Upper lobe of right lung (tissue), 1 donor: ENCODE measurements at regions not wholly inside any gene's neighbourhood (a gene's known extent, or its start where the extent isn't known, plus 50 kb on each side); places are given as distances from the start of the nearest gene placed in this dataset.

ENCODE experiments used
- ATAC-seq: fragments of 200-7000 bp; cut with Tn5 transposase; one replicate; pipeline ENCODE4 v1.9.1; 2020; ENCODE audit warnings: mild to moderate bottlenecking, moderate library complexity
- DNase-seq: peaks from one replicate; pipeline ENCODE4 v3.0.0-alpha.2; 2020
- H3K27ac ChIP-seq: fragments of 200-600 bp; one replicate; pipeline ENCODE4 v1.8.0; 2022
- H3K27me3 ChIP-seq: fragments of 200-600 bp; one replicate; pipeline ENCODE4 v1.8.0; 2022; ENCODE audit warnings: mild to moderate bottlenecking
- H3K36me3 ChIP-seq: fragments of 200-600 bp; one replicate; pipeline ENCODE4 v1.8.0; 2022
- H3K4me1 ChIP-seq: fragments of 200-600 bp; one replicate; pipeline ENCODE4 v1.8.0; 2022
- H3K4me3 ChIP-seq: fragments of 200-600 bp; one replicate; pipeline ENCODE4 v1.8.0; 2022; ENCODE audit warnings: mild to moderate bottlenecking
- H3K9me3 ChIP-seq: fragments of 200-600 bp; one replicate; pipeline ENCODE4 v1.8.0; 2022
- CTCF ChIP-seq: fragments of 200-600 bp; IDR thresholded peaks from one replicate; pipeline ENCODE4 v1.8.0; 2022; ENCODE audit warnings: antibody characterized with exemption
- intact Hi-C: fragments of 100-400 bp; cut with DNase I; formaldehyde crosslinking; loops from one replicate; pipeline ENCODE4 v1.11.0; 2022
- donor health status: DM: no; HTN: yes; CAD: no; lungs with severe emphysema.

DNA sequence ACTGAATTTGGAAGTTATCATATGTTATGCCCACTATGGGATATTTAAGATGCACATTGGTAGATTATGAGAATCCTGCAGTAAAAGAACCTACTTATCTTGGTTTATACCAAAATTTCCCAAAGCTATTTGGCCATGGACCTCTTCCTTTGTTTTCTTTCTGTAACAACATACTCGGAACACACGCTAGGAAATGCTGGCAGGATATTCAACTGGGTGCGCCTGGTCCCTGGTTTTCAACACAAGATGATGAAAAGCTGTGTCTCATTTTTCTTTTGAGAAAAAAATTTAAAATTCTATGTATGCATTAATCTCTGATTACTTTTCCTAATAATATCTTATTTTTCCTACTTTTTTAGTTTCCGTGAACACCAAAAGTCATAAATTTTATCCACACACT lies 128.5 kb upstream of the NRP1 start:
- intact Hi-C loops = no loop called here

GRCh38 chr10:33461295-33461640 lies 126.8 kb upstream of the NRP1 start:
- ATAC-seq = no peak
- intact Hi-C loops = no loop called here
- DNase-seq = no peak

More for the DNA sequence above, 128.5 kb upstream of the NRP1 start:
- Histone ChIP-seq H3K27ac (no peak overlapping the region), H3K9me3 (no peaks in the 10 kb centered on the region), H3K36me3 (no peaks in the 10 kb centered on the region), H3K27me3 (no peaks in the 10 kb centered on the region), H3K4me3 (no peak overlapping the region), H3K4me1 (peaks cover 8% of the 10 kb centered on the region)
- ATAC-seq (no peak), DNase-seq (no peak)
- TF ChIP-seq CTCF = no peak

DNA sequence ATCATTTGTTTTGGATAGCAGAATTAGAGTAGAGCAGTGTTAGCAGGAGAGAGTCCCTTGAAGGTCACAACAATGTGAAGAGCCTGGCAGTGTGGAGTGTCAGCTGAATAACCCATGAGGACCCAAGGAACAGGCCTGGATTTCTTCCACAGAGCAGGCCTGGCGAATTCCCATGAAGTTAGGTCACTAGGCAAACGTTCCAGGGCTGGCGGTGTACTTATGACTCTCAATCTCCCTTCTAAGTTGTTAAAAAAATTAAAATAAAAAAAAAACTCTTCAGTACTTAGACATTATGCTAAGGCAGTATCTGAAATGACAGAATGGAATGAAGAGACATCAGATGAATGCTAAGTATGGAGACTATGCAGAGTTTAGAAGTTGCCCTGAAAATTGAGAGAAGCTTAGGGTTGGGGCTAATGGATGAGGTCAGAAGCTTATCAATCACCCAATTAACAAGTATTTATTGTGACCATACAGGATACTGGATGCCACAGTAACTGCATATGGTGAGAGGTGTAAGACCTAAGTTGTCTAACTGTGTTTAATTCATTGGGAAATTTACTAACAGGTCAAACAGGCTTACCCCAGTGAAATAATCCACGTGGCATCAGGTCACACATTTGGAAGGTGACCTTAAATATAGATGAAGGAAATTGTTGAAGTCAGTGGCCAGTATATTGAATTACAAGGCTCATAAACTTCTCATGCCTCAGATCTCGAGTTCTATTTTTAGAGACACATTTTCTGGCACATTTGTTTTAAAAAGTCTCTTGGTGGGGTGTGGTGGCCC lies 126.2 kb upstream of the NRP1 start:
- no peak overlapping the region for H3K27ac ChIP-seq
- no peaks in the 10 kb centered on the region for H3K36me3 ChIP-seq
- H3K9me3 ChIP-seq = no peaks in the 10 kb centered on the region
- H3K4me3 ChIP-seq = no peak overlapping the region
- ATAC-seq = peak; percentile 89
- no peak for TF ChIP-seq CTCF
- H3K4me1 ChIP-seq = peaks cover 8% of the 10 kb centered on the region
- no peak for DNase-seq
- H3K27me3 ChIP-seq = no peaks in the 10 kb centered on the region
- intact Hi-C loops = no loop called here

More at GRCh38 chr10:33461295-33461640, 126.8 kb upstream of the NRP1 start:
- no peak overlapping the region for H3K27ac ChIP-seq
- no peaks in the 10 kb centered on the region for H3K27me3 ChIP-seq
- no peak overlapping the region for H3K4me3 ChIP-seq
- no peaks in the 10 kb centered on the region for H3K9me3 ChIP-seq
- no peaks in the 10 kb centered on the region for H3K36me3 ChIP-seq
- TF ChIP-seq CTCF = no peak
- peaks cover 8% of the 10 kb centered on the region for H3K4me1 ChIP-seq

DNA sequence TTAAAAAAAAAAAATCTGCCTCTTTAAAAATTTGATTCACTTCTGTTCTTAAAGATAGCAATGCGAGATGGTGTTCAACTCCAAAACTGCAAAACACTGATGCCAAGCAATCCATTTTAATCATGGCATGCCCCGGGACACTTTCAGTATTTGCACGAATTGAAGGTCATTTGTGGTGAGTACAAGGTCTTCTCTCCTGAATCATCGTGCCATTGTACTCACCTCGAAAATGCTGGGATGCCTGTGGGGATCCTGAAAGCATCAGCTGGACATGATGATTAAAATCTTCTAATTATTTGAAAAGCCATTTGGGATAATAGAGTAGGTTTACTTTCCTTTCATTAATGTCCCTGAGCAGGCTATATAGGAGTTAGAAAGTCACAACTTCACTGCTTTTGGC lies 125.1 kb upstream of the NRP1 start:
- no peaks in the 10 kb centered on the region for H3K9me3 ChIP-seq
- DNase-seq (no peak), ATAC-seq (no peak)
- peaks cover 8% of the 10 kb centered on the region for H3K4me1 ChIP-seq
- no peaks in the 10 kb centered on the region for H3K36me3 ChIP-seq
- H3K27ac ChIP-seq = no peak overlapping the region
- TF ChIP-seq CTCF = no peak
- H3K4me3 ChIP-seq = no peak overlapping the region
- no peaks in the 10 kb centered on the region for H3K27me3 ChIP-seq
- intact Hi-C loops = no loop called here

GRCh38 chr10:33455029-33455428 lies 120.6 kb upstream of the NRP1 start:
- peaks cover 5% of the 10 kb centered on the region for H3K4me1 ChIP-seq
- no peaks in the 10 kb centered on the region for H3K36me3 ChIP-seq
- intact Hi-C loops = no loop called here
- H3K27me3 ChIP-seq = no peaks in the 10 kb centered on the region
- no peaks in the 10 kb centered on the region for H3K9me3 ChIP-seq
- no peak overlapping the region for H3K27ac ChIP-seq
- TF ChIP-seq CTCF = no peak
- ATAC-seq (no peak), DNase-seq (no peak)
- no peak overlapping the region for H3K4me3 ChIP-seq

- TF ChIP-seq CTCF = no peak
- DNase-seq (no peak), ATAC-seq (no peak)
- H3K27ac ChIP-seq = no peak overlapping the region
- H3K4me3 ChIP-seq = no peak overlapping the region
- no peaks in the 10 kb centered on the region for H3K27me3 ChIP-seq
- peaks cover under 1% of the 10 kb centered on the region for H3K4me1 ChIP-seq
- H3K9me3 ChIP-seq = no peaks in the 10 kb centered on the region
- intact Hi-C loops = no loop called here
- no peaks in the 10 kb centered on the region for H3K36me3 ChIP-seq
Measured at GRCh38 chr10:33454554-33454953, 120.1 kb upstream of the NRP1 start.
